A204.1 (cell line): ENCODE measurements at regions not wholly inside any gene's neighbourhood (a gene's known extent, or its start where the extent isn't known, plus 50 kb on each side); places are given as distances from the start of the nearest gene placed in this dataset.

Experiments
- FAIRE-seq: peaks from 2 replicates; lab custom pipeline; 2012; peaks lifted over from hg19 to GRCh38; lab: Jason Lieb, UNC

GRCh38 chr18:54717673-54718407 is 110.4 kb upstream of the RAB27B start:
- FAIRE-seq: no peak

- no peak for FAIRE-seq
Observed at GRCh38 chr18:54718408-54718773, 109.9 kb upstream of the RAB27B start.

DNA sequence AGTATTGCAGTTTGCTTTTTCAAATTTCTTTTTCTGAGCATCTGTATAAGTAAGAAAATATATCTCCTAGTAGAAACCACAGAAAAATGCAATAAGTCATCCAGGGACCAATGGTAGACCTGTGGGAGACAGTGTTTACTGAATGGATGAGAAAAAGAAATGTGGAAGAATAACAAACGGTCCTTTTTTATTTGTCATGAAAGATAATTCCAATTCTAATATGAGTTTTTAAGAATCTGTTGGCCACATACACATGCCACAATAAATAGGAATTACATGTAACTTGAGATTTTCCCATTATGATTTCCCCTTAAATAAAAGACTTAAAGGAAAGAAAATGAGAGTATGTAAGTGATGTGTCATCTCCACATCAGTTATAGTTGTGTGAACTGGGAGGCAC is 107.7 kb upstream of the RAB27B start:
- FAIRE-seq: no peak

DNA sequence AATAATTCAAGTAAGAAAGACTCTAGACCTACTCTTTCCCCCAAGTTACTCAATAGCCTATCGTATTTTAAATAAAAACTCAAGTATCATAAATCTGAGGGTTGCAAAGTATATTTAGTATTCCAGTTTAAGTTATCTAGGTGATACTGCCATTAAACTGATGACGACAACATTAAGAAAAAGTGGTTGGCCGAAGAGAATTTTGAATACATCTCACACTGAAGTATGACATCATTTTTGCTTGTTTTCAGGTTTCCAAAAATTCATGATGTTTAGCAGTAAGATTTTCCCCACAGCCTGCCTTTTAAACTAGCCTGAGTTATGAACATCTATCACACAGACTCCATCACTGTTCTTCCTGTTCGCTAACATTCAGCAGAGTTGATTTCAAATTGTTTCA is 102.1 kb upstream of the RAB27B start:
- FAIRE-seq: no peak

GRCh38 chr18:54734059-54734458 is 94.2 kb upstream of the RAB27B start:
- FAIRE-seq: no peak

- FAIRE-seq: no peak
Observed at GRCh38 chr18:54736981-54737380, 91.3 kb upstream of the RAB27B start.

GRCh38 chr18:54737986-54738385 is 90.3 kb upstream of the RAB27B start:
- FAIRE-seq: no peak

DNA sequence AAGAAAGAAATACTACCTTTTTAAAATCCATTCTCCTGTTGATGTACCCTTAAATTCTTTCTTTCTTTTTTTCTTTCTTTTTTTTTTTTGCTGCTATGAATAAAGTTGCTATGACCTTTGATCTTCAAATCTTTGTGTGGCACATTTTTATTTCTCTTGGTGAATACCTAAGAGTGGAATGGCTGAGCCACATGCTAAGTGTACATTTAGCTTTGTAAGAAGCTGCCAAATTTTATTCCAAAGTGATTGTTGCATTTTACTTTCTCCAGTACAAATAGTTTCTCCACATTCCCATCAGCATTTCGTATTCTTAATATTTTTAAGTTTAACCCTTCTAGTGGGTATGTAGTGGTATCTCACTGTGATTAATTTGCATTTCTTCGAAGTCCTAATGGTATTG is 88.8 kb upstream of the RAB27B start:
- FAIRE-seq: no peak

GRCh38 chr18:54740136-54740846 is 88.0 kb upstream of the RAB27B start:
- FAIRE-seq: no peak

GRCh38 chr18:54742120-54742519 is 86.2 kb upstream of the RAB27B start:
- FAIRE-seq: no peak

DNA sequence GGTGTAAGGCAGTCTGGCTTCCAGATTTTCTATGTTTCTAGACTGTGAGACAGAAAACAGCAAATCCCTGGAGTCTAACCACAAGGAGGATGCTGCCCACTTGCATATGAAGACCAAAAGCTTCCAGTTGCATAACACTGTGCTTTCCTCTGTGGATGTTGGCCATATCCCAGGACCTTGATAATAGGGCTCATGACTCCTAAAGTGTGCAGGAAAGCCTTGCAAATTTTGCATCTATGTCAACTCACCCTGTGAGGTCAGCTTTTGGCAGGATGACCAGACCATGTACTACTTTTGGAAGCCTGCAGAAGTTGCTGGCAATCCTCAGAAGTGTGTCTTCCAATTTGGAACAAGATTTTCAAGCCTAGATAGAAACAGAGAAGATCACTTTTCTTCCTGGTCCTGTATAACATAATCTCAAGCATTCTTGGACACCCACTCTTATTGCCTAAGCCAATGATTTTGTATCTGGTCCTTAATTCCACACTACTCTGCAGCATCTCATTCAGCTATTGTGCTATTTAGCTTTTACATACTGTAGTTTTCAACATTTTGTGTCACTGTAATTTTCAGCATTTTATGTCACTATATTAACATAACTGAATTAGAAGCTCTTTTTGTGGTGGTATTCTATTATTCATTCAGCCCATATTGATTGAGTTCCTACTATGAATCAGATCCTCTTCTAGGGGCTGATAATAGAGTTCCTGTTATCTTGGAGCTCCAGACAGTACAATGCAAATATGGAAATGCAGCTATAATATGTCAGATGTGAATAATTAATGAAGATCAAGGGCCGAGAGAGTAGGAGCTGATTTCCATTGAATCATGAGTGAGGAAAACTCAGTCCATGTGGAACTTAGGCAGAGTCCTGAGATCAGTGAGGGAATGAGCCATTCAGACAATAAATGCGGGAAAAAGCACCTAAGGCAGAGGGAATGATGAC is 85.3 kb upstream of the RAB27B start:
- no peak for FAIRE-seq

- FAIRE-seq: no peak
Observed at GRCh38 chr18:54743605-54743995, 84.7 kb upstream of the RAB27B start.

DNA sequence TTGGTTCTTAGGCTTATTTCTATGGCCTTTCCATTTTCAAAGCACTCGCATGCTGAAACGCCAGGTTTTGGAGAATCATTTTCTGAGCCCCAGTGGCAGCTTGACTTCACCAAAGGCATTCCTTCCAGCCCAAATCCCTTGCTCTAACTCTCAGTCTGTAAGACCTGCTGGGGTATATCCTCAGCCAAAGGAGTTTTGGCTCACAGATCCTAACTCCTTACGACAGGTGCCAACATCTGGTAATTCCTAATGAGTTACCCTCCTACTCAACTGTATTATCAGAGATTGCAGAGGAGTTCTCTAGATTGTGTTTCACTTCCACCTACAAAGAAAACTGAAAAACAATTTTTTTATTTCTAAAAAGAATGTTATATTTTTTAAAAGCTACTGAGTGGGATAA is 79.0 kb upstream of the RAB27B start:
- no peak for FAIRE-seq

- FAIRE-seq: no peak
Observed at GRCh38 chr18:54750350-54750749, 77.9 kb upstream of the RAB27B start.

DNA sequence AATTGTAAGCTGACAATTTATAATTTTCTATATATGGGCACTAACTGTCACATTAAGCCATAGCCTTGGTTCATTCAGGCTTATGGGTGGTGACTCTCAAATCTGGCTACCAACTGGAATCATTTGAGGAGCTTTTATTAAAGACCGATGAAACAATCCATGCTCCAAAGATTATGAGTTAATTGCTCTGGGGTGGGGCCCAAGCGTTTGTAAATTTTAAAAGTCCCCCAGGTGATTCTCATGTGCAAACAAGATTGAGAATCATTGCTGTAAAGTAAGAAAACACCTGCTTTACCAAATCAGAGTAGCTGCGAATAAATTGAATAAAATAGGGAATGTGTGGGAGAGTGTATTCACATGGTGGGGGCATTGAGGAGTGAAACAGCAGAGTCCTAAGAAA is 76.1 kb upstream of the RAB27B start:
- FAIRE-seq: no peak

GRCh38 chr18:54755456-54755855 is 72.8 kb upstream of the RAB27B start:
- FAIRE-seq: no peak

DNA sequence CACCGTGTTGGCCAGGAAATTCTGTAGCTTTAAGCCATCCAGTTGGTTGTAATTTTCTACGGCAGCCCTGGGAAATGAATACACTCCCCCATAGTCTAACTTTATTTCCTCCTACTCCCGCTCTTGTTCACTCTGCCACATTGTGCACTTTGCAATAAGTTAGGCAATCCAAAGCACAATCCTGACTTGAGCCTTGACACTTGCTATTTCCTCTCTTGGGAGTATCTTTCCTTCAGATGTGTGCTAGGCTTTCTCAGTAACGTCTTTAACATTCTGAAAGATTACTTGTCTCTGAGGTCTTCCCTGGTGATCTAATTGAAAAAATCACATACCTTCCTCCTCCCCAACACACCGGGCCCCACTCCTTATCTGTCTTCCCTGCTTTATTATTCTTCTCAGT is 65.9 kb upstream of the RAB27B start:
- FAIRE-seq: no peak

DNA sequence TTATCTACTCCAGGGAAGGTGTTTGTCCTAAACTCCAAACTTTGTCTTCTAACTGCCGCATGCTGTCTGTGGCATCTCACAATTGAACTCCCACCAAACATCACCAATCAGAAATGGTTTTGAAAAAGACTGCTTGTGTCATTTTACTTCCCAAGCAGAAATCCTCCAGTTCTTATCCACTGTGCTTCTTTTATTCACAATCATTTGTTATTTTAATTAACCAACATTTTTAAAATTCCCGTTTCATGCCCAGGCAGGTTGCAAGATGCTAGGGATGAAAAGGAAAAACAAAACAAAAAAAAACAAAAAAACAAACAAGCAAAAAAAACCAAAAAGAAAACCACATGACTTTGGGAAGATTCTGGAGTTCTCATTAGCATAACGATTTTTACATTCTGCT is 63.5 kb upstream of the RAB27B start:
- no peak for FAIRE-seq

DNA sequence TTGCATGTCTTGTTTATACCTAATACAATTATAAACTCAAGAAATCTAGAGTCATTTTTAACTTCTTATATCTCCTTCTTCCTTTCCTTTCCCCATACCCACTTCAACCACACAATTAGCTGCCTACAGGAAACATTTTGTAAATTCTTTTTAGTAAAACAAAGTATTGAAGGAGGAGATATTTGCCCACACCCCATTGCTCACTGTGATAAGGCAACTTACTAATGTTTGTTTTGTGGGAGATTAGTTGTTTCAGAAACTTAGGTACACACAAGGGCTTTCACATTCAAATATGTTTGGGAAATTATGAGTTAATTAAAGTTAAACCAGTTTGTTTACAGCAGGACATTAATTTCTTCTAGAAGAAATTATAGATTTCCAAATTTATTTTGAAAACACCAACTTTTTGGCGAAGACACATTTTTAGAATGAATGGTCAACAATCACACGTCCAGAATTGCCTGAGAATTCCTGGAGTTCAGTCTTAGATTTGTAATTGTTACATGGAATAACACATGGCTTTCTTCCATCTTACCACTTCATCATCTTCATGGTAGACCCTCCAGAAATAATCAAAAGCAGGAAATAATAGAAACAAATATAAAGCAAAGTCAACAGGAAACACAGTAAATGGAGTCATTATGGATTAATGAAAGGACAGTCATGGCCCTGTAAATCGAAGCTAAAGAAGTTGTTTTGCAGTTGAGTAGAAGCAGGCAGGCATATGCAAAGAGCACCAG is 62.5 kb upstream of the RAB27B start:
- FAIRE-seq: no peak

DNA sequence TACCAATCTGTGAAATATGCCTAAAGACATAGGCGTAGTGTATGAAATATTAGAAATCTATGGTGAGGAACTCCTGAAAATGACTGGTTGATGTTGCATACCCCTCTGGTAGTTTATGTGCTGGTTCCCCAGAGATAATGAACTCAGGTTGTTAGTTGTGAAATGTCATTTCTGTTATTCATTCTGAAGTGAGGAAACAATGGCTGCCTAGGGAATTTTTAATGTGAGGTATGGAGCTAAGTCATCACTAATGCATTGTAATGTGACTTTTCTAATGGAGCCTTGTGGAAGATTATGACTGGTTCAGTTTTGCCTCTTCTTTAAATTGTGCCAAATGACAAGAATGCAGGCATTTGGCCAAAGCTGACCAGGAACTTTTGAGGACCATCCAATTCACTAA is 61.6 kb upstream of the RAB27B start:
- FAIRE-seq: no peak

DNA sequence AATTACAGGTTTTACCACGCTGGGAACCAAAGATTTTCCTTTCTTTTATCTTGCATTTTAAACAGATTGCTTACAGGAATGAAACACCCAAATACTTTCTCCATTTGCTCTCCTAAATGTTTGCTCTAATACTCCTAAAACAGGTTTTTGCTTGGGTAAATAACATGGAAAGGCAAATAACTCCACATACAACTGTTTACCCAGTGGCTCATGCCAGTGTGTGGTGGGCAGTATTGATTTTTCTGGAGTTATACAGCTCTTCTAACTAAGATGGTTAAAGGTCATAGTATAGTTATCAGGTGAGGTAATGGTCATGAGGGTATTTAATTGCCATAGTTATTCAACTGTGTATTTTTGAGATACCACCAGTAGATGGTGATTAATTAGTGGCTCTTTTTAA is 61.2 kb upstream of the RAB27B start:
- FAIRE-seq: no peak
